Testis (tissue), 2 donors: ENCODE measurements at regions not wholly inside any gene's neighbourhood (a gene's known extent, or its start where the extent isn't known, plus 50 kb on each side); places are given as distances from the start of the nearest gene placed in this dataset.

ENCODE experiments used
- DNase-seq: peaks from one replicate; pipeline ENCODE4 v3.0.0-alpha.2; 2019
- H3K27ac ChIP-seq, 2 donors: fragments of 200-600 bp; sonication (generic); one replicate each; pipeline ENCODE4 v1.5.1; 2019
- H3K27me3 ChIP-seq: fragments of 200-600 bp; sonication (generic); one replicate; pipeline ENCODE4 v1.5.1; 2019
- H3K36me3 ChIP-seq: fragments of 200-600 bp; sonication (generic); one replicate; pipeline ENCODE4 v1.5.1; 2017; ENCODE audit warnings: low read depth; ENCODE audit errors: missing control alignments
- H3K4me1 ChIP-seq: fragments of 200-600 bp; sonication (generic); one replicate; pipeline ENCODE4 v1.5.1; 2019
- H3K4me3 ChIP-seq, 2 donors: fragments of 200-600 bp; sonication (generic); one replicate each; pipeline ENCODE4 v1.5.1; 2017 to 2019
- H3K9me3 ChIP-seq: fragments of 200-600 bp; sonication (generic); one replicate; pipeline ENCODE4 v1.5.1; 2017
- POLR2A ChIP-seq: fragments of 450-650 bp; IDR thresholded peaks from one replicate; pipeline ENCODE4 v1.6.1; 2017; ENCODE audit warnings: antibody characterized with exemption, mild to moderate bottlenecking, moderate library complexity
- WGBS, 2 donors: methylation state at CpG; one replicate each; pipeline ENCODE4 v1.1.5; 2018; 5-methylcytosine and 5-hydroxymethylcytosine counted together
- intact Hi-C: fragments of 100-400 bp; cut with DNase I; formaldehyde crosslinking; loops from one replicate; pipeline ENCODE4 v1.15.1; 2023; ENCODE audit warnings: low total_unique reads
- TF ChIP-seq, protein P1 (sequence below), 3 experiments: fragments of 450-650 bp in 2 of 3; fragments of 200-600 bp in 1 of 3; sonication (generic) in 1 of 3; IDR thresholded peaks; one replicate each; pipeline ENCODE4 v1.5.1; 2016 to 2019; ENCODE audit warnings: antibody characterized with exemption in 3 of 3, mild to moderate bottlenecking in 2 of 3, moderate library complexity in 1 of 3

- Histone ChIP-seq H3K4me3 (no peak overlapping the region), H3K27ac (no peak overlapping the region), H3K4me1 (no peaks in the 10 kb centered on the region), H3K27me3 (no peaks in the 10 kb centered on the region), H3K36me3 (no peaks in the 10 kb centered on the region), H3K9me3 (no peaks in the 10 kb centered on the region)
- DNase-seq = no peak
- intact Hi-C loops = no loop called here
- TF ChIP-seq POLR2A = no peak
- TF ChIP-seq, protein P1, sequence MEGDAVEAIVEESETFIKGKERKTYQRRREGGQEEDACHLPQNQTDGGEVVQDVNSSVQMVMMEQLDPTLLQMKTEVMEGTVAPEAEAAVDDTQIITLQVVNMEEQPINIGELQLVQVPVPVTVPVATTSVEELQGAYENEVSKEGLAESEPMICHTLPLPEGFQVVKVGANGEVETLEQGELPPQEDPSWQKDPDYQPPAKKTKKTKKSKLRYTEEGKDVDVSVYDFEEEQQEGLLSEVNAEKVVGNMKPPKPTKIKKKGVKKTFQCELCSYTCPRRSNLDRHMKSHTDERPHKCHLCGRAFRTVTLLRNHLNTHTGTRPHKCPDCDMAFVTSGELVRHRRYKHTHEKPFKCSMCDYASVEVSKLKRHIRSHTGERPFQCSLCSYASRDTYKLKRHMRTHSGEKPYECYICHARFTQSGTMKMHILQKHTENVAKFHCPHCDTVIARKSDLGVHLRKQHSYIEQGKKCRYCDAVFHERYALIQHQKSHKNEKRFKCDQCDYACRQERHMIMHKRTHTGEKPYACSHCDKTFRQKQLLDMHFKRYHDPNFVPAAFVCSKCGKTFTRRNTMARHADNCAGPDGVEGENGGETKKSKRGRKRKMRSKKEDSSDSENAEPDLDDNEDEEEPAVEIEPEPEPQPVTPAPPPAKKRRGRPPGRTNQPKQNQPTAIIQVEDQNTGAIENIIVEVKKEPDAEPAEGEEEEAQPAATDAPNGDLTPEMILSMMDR (IDR thresholded peaks at IDR 0.05) = no peak
- 89 to 97% methylated on average over 3 of the region's 3 CpGs for WGBS, 2 donors
These were observed 210.6 kb upstream of the KLF3 start for GRCh38 chr4:38453253-38453881.

- TF ChIP-seq, protein P1 (IDR thresholded peaks at IDR 0.05) = no peak
- TF ChIP-seq POLR2A = no peak
- no peak overlapping the region for H3K27ac ChIP-seq
- DNase-seq = no peak
- no peaks in the 10 kb centered on the region for H3K27me3 ChIP-seq
- 89 to 96% methylated on average over 3 of the region's 3 CpGs for WGBS, 2 donors
- intact Hi-C loops = no loop called here
- no peaks in the 10 kb centered on the region for H3K9me3 ChIP-seq
- no peaks in the 10 kb centered on the region for H3K36me3 ChIP-seq
- H3K4me1 ChIP-seq = no peaks in the 10 kb centered on the region
- H3K4me3 ChIP-seq = no peak overlapping the region
These were observed 209.7 kb upstream of the KLF3 start for GRCh38 chr4:38454284-38454683.

DNA sequence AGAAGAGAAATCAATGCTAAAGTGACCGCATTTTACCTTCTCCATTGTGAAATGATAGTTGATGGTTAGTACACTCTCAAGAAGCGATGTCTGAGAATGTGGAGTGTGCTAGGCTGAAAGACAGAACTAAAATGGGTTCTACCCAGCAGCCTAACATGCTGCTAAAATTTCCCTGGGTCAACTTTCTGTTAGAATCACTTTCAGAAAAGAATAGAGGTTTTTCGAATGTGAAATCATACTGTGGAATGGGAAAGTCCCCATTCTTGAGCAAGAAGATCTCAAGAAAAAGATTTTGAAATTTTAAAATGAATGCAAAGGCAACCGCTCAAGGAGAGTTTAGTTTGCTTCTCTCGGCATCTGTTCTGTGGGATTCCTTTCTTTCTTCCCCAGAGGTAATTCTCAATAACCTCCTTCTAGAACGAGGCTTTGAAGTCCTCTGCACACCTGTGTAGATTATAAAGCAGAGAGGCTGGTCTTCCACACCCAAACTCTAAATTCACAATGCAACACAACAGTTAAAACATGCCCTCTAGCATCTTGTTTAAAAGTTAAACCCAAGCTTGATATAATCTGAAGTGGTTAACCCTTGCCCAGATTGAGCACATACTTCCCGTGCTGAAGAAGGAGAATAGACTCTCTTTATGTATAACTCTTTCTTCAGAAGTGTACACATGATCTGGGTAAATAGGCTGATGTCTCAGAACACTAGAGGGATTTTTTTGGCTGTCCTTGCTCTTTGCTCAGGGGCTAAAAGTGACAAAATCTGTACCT lies 208.7 kb upstream of the KLF3 start:
- Histone ChIP-seq H3K4me3 (no peak overlapping the region), H3K27ac (no peak overlapping the region), H3K27me3 (no peaks in the 10 kb centered on the region), H3K36me3 (no peaks in the 10 kb centered on the region), H3K4me1 (no peaks in the 10 kb centered on the region), H3K9me3 (no peaks in the 10 kb centered on the region)
- TF ChIP-seq, protein P1 (IDR thresholded peaks at IDR 0.05) = no peak
- no peak for TF ChIP-seq POLR2A
- intact Hi-C loops = no loop called here
- no peak for DNase-seq
- 89 to 90% methylated on average over 7 of the region's 7 CpGs for WGBS, 2 donors

GRCh38 chr4:38456096-38456495 lies 207.9 kb upstream of the KLF3 start:
- Histone ChIP-seq H3K27me3 (no peaks in the 10 kb centered on the region), H3K36me3 (no peaks in the 10 kb centered on the region), H3K27ac (no peak overlapping the region), H3K4me3 (no peak overlapping the region), H3K4me1 (no peaks in the 10 kb centered on the region), H3K9me3 (no peaks in the 10 kb centered on the region)
- intact Hi-C loops = no loop called here
- 86 to 100% methylated on average over 1 of the region's 1 CpG for WGBS, 2 donors
- TF ChIP-seq, protein P1 (IDR thresholded peaks at IDR 0.05) = no peak
- no peak for TF ChIP-seq POLR2A
- no peak for DNase-seq
